ENCODE measurements at regions not wholly inside any gene's neighbourhood (a gene's known extent, or its start where the extent isn't known, plus 50 kb on each side); places are given as distances from the start of the nearest gene placed in this dataset.

- DNase-seq (ENCODE audit: low spot score), result no peak
- no peak overlapping the region for H3K4me3 ChIP-seq (ENCODE audit: severe bottlenecking)
- H3K36me3 ChIP-seq (ENCODE audit: low read depth), result no peaks in the 10 kb centered on the region
- no peak for ATAC-seq (ENCODE audit: low read depth)
- H3K4me1 ChIP-seq (ENCODE audit: insufficient read depth, poor library complexity, severe bottlenecking), result no peaks in the 10 kb centered on the region
- no peak for TF ChIP-seq CTCF (IDR thresholded peaks at IDR 0.05; ENCODE audit: poor library complexity, severe bottlenecking)
- no peak overlapping the region for H3K27ac ChIP-seq (ENCODE audit: poor library complexity, severe bottlenecking)
- H3K9me3 ChIP-seq (ENCODE audit: severe bottlenecking), result peaks cover 6% of the 10 kb centered on the region
- H3K27me3 ChIP-seq (ENCODE audit: insufficient read depth, poor library complexity, severe bottlenecking), result peaks cover 5% of the 10 kb centered on the region
These were observed 64.6 kb downstream of the TSPAN17 start for GRCh38 chr5:176711883-176712282.

- H3K4me3 ChIP-seq (ENCODE audit: severe bottlenecking), result no peak overlapping the region
- no peaks in the 10 kb centered on the region for H3K4me1 ChIP-seq (ENCODE audit: insufficient read depth, poor library complexity, severe bottlenecking)
- H3K27me3 ChIP-seq (ENCODE audit: insufficient read depth, poor library complexity, severe bottlenecking), result peaks cover 5% of the 10 kb centered on the region
- H3K36me3 ChIP-seq (ENCODE audit: low read depth), result no peaks in the 10 kb centered on the region
- H3K27ac ChIP-seq (ENCODE audit: poor library complexity, severe bottlenecking), result no peak overlapping the region
- DNase-seq (ENCODE audit: low spot score) (no peak), ATAC-seq (ENCODE audit: low read depth) (no peak)
- no peak for TF ChIP-seq CTCF (IDR thresholded peaks at IDR 0.05; ENCODE audit: poor library complexity, severe bottlenecking)
- H3K9me3 ChIP-seq (ENCODE audit: severe bottlenecking), result peaks cover 6% of the 10 kb centered on the region
These were observed 65.4 kb downstream of the TSPAN17 start for GRCh38 chr5:176712546-176713304.

- no peak for TF ChIP-seq CTCF (IDR thresholded peaks at IDR 0.05; ENCODE audit: poor library complexity, severe bottlenecking)
- no peak overlapping the region for H3K27ac ChIP-seq (ENCODE audit: poor library complexity, severe bottlenecking)
- H3K27me3 ChIP-seq (ENCODE audit: insufficient read depth, poor library complexity, severe bottlenecking), result peaks cover 10% of the 10 kb centered on the region
- ATAC-seq (ENCODE audit: low read depth) (no peak), DNase-seq (ENCODE audit: low spot score) (no peak)
- peaks cover 6% of the 10 kb centered on the region for H3K9me3 ChIP-seq (ENCODE audit: severe bottlenecking)
- no peaks in the 10 kb centered on the region for H3K36me3 ChIP-seq (ENCODE audit: low read depth)
- no peaks in the 10 kb centered on the region for H3K4me1 ChIP-seq (ENCODE audit: insufficient read depth, poor library complexity, severe bottlenecking)
- H3K4me3 ChIP-seq (ENCODE audit: severe bottlenecking), result no peak overlapping the region
These were observed 66.1 kb downstream of the TSPAN17 start for GRCh38 chr5:176713409-176713808.

- Histone ChIP-seq H3K36me3 (ENCODE audit: low read depth) (no peaks in the 10 kb centered on the region), H3K27ac (ENCODE audit: poor library complexity, severe bottlenecking) (no peak overlapping the region), H3K4me3 (ENCODE audit: severe bottlenecking) (no peak overlapping the region), H3K27me3 (ENCODE audit: insufficient read depth, poor library complexity, severe bottlenecking) (peaks cover 12% of the 10 kb centered on the region), H3K9me3 (ENCODE audit: severe bottlenecking) (peaks cover 6% of the 10 kb centered on the region), H3K4me1 (ENCODE audit: insufficient read depth, poor library complexity, severe bottlenecking) (no peaks in the 10 kb centered on the region)
- DNase-seq (ENCODE audit: low spot score) (no peak), ATAC-seq (ENCODE audit: low read depth) (peak; percentile 58)
- TF ChIP-seq CTCF (IDR thresholded peaks at IDR 0.05; ENCODE audit: poor library complexity, severe bottlenecking), result no peak
These were observed 66.8 kb downstream of the TSPAN17 start for GRCh38 chr5:176714067-176714466.

- H3K27ac ChIP-seq (ENCODE audit: poor library complexity, severe bottlenecking), result no peak overlapping the region
- H3K36me3 ChIP-seq (ENCODE audit: low read depth), result no peaks in the 10 kb centered on the region
- no peak overlapping the region for H3K4me3 ChIP-seq (ENCODE audit: severe bottlenecking)
- no peak for TF ChIP-seq CTCF (IDR thresholded peaks at IDR 0.05; ENCODE audit: poor library complexity, severe bottlenecking)
- peaks cover 6% of the 10 kb centered on the region for H3K9me3 ChIP-seq (ENCODE audit: severe bottlenecking)
- H3K27me3 ChIP-seq (ENCODE audit: insufficient read depth, poor library complexity, severe bottlenecking), result peaks cover 12% of the 10 kb centered on the region
- peak; percentile 70 for ATAC-seq (ENCODE audit: low read depth)
- H3K4me1 ChIP-seq (ENCODE audit: insufficient read depth, poor library complexity, severe bottlenecking), result no peaks in the 10 kb centered on the region
- DNase-seq (ENCODE audit: low spot score), result no peak
These were observed 69.0 kb downstream of the TSPAN17 start for GRCh38 chr5:176716320-176716719.

Measured in RWPE2 (cell line).